ENCODE measurements at regions not wholly inside any gene's neighbourhood (a gene's known extent, or its start where the extent isn't known, plus 50 kb on each side); places are given as distances from the start of the nearest gene placed in this dataset.
"Not testable (repeated sequence)": the region's sequence is repeated elsewhere in the genome, so short reads cannot be mapped to it uniquely, and the experiment has no call there.

DNA sequence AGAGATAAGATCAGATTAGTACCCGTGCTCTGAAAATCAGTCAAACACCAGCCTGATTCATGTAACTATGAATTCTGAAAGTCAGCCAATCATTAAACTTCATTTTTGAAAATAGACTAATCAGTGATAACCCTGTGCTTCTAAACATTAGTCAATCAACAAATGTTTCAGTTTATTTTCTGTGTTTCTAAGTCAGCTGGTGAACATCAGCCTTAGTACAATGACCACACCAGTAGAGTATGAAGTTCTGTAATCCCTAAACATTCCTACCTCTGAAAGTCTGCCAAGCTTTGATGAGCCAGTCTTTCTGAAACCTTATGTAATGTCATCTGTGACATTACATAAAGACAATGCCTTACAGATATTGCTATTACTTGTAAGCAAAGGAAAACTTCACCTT lies 807.4 kb upstream of the CRIM1 start:
- no peak for DNase-seq (ENCODE audit: low spot score)

GRCh38 chr2:35545301-35545700 lies 810.3 kb upstream of the CRIM1 start:
- DNase-seq (ENCODE audit: low spot score): no peak

DNA sequence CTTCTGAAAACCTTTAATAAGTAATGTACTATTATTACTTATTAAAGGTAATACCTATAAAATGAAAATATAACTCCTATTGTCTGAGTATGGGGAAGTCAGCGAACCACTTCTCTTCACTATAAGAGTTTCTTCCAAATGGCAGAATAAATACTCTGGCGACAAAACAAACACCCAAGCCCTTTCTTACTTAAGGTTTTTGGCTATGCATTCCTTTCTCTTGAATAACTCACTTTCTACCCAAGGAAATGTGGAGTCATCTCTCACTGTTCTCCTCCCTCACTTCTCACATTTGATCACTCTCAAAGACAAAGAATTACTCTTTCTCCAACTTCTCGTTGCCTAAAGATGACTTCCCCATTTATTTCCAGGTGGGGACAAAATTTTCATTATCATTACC lies 816.8 kb upstream of the CRIM1 start:
- no peak for DNase-seq (ENCODE audit: low spot score)

- DNase-seq (ENCODE audit: low spot score): no peak
Measured at GRCh38 chr2:35530615-35531135, 824.9 kb upstream of the CRIM1 start.

DNA sequence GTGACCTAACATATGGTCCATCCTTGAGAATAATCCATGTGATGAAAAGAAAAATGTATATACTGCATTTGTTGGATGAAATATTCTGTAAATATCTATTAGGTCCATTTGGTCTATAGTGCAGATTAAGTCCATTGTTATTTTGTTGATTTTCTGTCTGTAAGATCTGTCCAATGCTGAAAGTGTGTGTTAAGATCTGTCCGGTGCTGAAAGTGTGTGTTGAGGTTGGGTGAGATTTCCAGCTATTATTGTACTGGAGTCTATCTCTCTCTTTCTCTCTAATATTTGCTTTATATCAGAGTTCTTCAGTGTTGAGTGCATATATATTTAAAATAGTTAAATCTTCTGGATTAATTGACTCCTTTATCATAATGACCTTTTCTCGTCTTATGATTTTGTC lies 828.8 kb upstream of the CRIM1 start:
- DNase-seq (ENCODE audit: low spot score): no peak

DNA sequence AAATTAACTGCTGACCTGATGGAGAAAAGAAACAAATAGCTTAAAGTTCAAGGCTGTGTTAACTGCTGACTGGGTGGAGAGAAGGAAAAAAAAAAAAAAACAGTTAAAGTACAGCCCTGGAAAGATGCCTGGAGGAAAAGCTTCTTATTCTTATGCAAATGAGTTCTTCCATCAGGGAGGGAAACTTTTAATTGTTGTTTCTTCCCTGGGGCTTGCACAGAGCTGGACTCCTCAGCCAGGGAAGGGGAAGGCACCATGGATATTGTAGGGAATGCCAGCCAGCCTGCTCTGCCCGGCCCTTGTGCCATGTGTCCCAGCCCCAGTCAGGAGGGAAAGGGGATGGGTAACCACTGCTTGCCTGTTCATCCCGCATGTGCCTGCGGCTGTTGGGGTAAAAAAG lies 833.1 kb upstream of the CRIM1 start:
- DNase-seq (ENCODE audit: low spot score): no peak

GRCh38 chr2:35510636-35511035 lies 844.9 kb upstream of the CRIM1 start:
- DNase-seq (ENCODE audit: low spot score): no peak

DNA sequence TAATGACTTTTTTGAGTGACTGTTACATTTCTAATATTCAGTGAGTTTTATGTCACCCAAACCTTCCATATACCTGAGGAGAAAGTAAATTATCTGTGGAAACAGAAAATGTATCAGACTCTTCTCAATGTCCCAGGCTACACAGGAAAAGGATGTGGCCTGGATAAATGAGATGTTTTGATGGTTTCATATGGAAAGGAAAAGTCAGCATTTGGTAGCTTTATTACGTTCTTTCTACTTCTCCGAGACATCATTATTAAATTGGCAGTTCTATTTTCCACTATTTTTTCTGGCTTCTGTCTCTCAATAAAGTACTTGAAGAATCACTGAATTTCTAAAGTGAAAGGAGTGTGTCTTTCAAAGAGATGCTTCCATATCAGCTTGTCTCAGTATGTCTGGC lies 847.0 kb upstream of the CRIM1 start:
- no peak for DNase-seq (ENCODE audit: low spot score)

DNA sequence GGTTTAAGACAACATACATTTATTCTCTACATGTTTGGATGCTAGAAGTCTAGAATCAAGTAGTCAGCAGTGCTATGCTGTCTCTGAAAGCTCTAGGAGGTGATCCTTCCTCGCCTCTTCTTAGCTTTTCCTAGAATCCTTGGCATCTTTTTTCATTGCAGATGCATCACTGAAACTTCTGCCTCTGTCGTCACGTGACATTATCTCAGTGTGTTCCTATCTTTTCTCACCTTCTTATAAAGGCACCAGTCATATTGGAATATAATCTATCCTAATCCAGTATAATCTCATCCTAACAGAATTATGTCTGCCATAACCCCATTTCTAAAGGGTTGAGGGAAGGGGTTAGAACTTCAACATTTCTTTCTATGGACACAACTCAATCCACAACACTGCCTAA lies 851.2 kb upstream of the CRIM1 start:
- DNase-seq (ENCODE audit: low spot score): no peak

DNA sequence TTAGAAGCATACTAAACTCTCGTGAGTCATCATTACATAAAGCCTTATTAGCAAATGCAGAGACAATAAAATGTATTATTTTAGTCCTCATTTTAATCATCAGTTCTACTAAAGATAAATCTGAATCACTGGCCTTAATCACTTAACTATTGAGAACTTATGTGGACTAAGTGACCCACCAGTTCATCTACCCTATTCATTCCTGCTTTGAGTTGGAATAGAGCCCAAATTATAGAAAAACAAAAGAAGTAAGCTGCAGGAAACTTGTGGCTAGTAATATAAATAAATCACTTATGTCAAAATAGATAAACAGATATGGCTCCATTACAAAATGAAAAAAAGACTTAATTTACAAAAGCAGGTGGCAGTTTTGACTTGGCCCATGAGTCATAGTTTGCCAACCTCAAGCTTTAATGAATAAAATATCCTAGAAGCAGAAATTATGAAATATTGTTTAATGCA lies 851.8 kb upstream of the CRIM1 start:
- no peak for DNase-seq (ENCODE audit: low spot score)

- no peak for DNase-seq (ENCODE audit: low spot score)
Measured at GRCh38 chr2:35503311-35503710, 852.3 kb upstream of the CRIM1 start.

GRCh38 chr2:35501076-35501475 lies 854.5 kb upstream of the CRIM1 start:
- DNase-seq (ENCODE audit: low spot score): no peak

DNA sequence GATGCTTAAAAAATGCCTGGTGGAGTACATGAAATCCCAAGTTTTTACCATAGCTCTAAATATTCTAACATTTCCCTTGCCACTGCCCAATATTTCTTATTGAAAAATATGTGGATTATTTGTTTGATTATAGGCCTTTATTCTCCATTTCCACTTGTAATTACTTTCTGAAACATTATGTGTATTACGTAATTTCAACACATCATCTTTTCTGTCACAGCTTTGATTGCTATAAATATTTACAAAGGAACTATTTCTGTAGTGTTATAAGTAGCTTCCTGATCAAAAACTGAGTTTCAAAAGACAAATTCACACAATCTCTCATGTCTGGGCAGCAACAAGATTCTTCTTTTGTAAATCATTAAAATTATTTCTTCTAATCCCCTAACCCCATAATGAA lies 859.6 kb upstream of the CRIM1 start:
- no peak for DNase-seq (ENCODE audit: low spot score)

DNA sequence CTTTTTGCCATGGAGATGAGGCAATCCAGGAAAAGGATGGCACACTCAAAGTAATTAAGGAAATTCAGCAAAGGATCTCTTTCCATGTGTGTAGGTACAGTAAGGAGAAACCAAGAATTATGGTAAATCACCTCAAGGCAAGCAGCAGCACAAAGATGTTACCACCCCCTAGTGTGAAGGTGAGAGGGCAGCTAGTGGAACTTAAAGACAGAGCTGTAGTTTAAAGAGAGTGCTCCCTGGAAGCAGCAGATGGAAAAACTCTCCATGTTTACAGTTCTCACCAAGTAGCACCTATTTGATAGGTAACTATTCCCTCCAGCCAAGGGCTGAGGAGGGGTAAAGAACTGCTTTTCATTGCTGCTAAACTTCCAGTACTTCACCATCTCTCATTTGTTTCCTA lies 860.4 kb upstream of the CRIM1 start:
- DNase-seq (ENCODE audit: low spot score): no peak

DNA sequence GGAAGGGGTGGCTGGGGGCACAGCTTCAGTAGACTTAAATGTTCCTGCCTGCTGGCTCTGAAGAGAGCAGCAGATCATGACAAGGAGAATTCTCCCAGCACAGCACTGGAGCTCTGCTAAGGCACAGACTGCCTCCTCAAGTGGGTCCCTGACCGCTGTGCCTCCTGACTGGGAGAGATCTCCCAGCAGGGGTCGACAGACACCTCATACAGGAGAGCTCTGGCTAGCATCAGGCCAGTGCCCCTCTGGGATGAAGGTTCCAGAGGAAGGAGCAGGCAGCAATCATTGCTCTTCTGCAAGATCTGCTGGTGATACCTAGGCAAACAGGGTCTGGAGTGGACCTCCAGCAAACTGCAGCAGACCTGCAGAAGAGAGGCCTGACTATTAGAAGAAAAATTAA lies 877.5 kb upstream of the CRIM1 start:
- DNase-seq (ENCODE audit: low spot score): not testable (repeated sequence)

DNA sequence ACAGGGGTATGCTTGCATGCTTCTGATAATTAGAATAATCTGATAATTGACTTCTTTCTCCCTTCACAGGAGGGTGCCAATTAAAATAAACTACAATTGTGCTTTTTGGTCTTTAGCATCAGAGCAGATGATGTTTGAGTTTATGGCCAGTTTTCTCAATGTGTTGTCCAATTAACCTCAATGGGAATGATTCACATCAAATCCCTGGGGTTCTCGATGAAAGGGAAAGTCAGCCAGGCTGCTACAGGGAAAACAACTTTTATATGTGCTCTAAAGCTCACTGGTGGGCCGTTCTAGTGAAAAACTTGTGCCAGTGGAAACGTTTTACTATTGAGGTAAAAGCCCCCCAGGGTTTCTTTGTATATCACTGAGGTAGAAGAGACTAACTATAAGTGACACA lies 887.3 kb upstream of the CRIM1 start:
- no peak for DNase-seq (ENCODE audit: low spot score)

DNA sequence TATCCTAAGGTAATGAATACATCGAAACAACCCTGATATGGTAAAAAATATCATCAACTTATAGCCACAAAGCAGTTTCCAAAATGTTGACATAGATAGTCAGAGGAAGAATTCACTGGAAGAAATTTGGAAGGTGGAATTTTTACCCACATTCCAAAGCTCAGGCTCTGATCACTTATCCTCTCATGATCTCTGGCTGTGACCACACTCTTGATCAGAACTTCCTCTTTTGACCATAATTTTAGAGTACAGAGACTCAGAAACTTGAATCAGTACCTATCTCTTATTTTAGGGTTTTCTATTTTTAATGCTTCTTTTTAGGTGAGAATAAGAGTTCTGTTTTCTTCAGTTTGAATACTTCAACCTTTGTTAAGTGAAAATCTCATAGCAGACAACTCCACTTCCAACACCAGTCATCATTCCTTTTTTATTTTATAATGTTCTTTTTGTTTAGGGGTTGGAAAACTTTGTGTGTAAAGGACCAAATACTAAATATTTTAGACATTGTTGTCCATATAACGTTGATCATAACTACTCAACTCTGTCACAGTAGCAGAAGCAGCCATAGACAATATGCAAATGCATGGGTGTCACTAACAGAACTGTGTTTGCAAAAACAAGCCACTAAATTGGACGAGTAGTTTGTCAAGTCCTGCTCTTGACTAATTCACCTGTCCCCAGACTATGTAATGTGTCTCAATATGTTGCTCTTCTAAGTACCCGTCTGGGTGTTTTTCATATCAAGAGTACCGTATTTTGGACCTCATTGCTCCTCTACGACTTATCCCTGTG lies 891.6 kb upstream of the CRIM1 start:
- no peak for DNase-seq (ENCODE audit: low spot score)

- no peak for DNase-seq (ENCODE audit: low spot score)
Measured at GRCh38 chr2:35462226-35462998, 893.2 kb upstream of the CRIM1 start.

GRCh38 chr2:35461406-35461805 lies 894.2 kb upstream of the CRIM1 start:
- no peak for DNase-seq (ENCODE audit: low spot score)

DNA sequence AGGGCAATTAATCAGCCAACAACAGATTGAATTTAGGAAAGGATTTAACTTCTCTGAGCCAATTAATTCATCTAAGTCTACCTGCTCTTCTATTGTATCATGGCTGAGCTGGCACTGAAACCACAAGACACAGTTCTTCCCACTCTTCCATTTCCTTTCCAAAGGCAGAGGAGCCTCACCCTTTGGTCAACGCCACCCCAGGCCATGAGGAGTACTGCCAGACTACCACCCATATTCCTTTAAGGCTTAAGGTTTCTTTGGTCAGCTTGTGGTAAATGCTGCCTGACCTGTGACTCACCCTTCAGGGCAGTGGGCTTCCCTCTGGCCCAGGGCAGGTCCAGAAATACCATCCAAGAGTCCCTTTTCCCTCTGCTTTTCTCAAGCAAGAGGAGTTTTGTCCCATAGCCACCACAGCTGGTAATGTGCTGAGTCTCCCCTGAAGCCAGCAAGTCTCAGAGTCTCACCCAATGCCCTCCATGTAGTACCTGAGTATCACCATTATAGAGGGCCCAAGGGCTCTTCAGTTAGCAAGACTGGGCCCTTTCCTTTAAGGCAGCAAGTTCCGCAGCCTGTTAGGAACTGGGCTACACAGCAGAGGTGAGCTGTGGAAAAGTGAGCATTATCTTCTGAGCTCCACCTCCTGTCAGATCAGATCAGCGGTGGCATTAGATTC lies 900.5 kb upstream of the CRIM1 start:
- DNase-seq (ENCODE audit: low spot score): no peak

GRCh38 chr2:35447821-35448220 lies 907.8 kb upstream of the CRIM1 start:
- DNase-seq (ENCODE audit: low spot score): no peak

DNA sequence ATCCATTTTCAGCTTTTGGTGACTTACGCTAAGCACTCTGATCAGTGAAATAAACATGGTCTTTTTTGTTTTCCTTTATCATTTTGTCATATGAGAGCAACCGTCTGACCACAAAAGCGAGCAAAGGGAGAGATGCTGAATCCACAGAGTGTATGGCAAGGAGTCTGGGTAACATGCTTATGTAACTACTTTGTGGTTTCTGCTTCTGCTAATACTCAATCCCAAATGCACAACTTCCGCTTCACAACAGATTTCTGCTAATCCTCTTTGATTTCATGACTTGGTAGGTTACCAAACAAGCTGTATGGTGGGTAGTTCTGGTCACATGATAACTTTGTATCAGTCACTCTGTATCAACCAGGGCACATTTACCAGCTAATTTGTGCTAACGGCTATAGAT lies 908.4 kb upstream of the CRIM1 start:
- DNase-seq (ENCODE audit: low spot score): no peak

DNA sequence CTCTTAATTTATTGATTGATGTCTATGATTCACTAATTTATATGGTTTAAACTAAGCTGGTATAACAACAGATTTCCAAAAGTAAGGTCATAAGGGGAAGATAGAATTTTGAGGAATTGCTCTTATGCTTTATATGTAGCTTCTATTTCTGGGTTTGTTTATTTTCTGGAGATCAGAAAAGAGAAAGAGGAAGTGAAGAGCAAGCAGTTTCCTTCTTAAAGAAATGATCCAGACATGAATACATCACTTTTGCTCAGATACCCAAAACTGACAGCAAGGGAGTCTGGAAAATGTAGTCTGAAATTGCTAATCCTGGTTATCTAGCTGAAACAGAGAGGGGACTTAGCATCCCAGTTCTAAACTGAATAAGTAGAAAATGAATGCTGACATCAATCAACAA lies 912.5 kb upstream of the CRIM1 start:
- DNase-seq (ENCODE audit: low spot score): no peak

All from AG08396 (cell line).